HEK293 (cell line): ENCODE measurements at regions not wholly inside any gene's neighbourhood (a gene's known extent, or its start where the extent isn't known, plus 50 kb on each side); places are given as distances from the start of the nearest gene placed in this dataset.

Experiments used
- REST ChIP-seq: fragments of 450-650 bp; formaldehyde crosslinking; IDR thresholded peaks from 2 replicates; pipeline ENCODE4 v1.5.1; 2016; ENCODE audit warnings: missing biosample characterization, missing genetic modification characterization
- ZBTB26 ChIP-seq: fragments of 450-650 bp; formaldehyde crosslinking; optimal IDR thresholded peaks from 2 replicates; pipeline ENCODE3; 2016; ENCODE audit warnings: missing biosample characterization, mild to moderate bottlenecking, missing genetic modification characterization
- ZFP37 ChIP-seq: fragments of 450-650 bp; formaldehyde crosslinking; IDR thresholded peaks from 2 replicates; pipeline ENCODE4 v1.5.1; 2016; ENCODE audit warnings: missing biosample characterization, missing genetic modification characterization

- TF ChIP-seq ZBTB26 (tag by site-specific recombination) (no peak), REST (no peak), ZFP37 (tag by site-specific recombination) (no peak)
Observed at GRCh38 chr5:110045158-110045557, 355.4 kb downstream of the MAN2A1 start.
